H1 (cell line): ENCODE measurements at regions not wholly inside any gene's neighbourhood (a gene's known extent, or its start where the extent isn't known, plus 50 kb on each side); places are given as distances from the start of the nearest gene placed in this dataset.

Experiments
- CTCF ChIA-PET: fragments of 300-600 bp; sonication (Branson Sonifier 250); formaldehyde crosslinking; loops from one replicate; lab custom pipeline; 2021; ENCODE audit not compliant: partially characterized antibody; lab: Charles Lee
- POLR2A ChIA-PET: fragments of 300-600 bp; sonication (Branson Sonifier 250); formaldehyde crosslinking; loops from one replicate; lab custom pipeline; 2021; ENCODE audit warnings: inconsistent platforms; ENCODE audit not compliant: partially characterized antibody; lab: Charles Lee
- DNase-seq, 2 experiments: peaks; one replicate each; pipeline versions ENCODE4 v3.0.0 to v3.0.0-alpha.2; 2010 to 2022; ENCODE audit warnings: low spot score in 2 of 2, low read depth in 1 of 2, mixed read lengths in 1 of 2
- FAIRE-seq: peaks from 2 replicates; lab custom pipeline; 2011; peaks lifted over from hg19 to GRCh38; lab: Jason Lieb, UNC
- H2AFZ ChIP-seq: 2 replicates; pipeline ENCODE4 v1.8.1; 2012; ENCODE audit warnings: low read length, inconsistent platforms
- H2AK5ac ChIP-seq: 2 replicates; pipeline ENCODE4 v1.6.1; 2013; ENCODE audit warnings: low read depth, low read length
- H2BK120ac ChIP-seq: replicated peaks from 2 replicates; pipeline ENCODE3; 2013; ENCODE audit warnings: low read depth, low read length, inconsistent platforms
- H2BK12ac ChIP-seq: 2 replicates; pipeline ENCODE4 v1.6.1; 2013; ENCODE audit warnings: low read depth, low read length
- H2BK15ac ChIP-seq: 2 replicates; pipeline ENCODE4 v1.6.1; 2013; ENCODE audit warnings: low read length
- H2BK20ac ChIP-seq: 2 replicates; pipeline ENCODE4 v1.6.1; 2013; ENCODE audit warnings: low read length
- H2BK5ac ChIP-seq: 2 replicates; pipeline ENCODE4 v1.6.1; 2013; ENCODE audit warnings: low read depth, low read length
- H3K14ac ChIP-seq: 2 replicates; pipeline ENCODE4 v1.6.1; 2013; ENCODE audit warnings: inconsistent platforms; ENCODE audit not compliant: insufficient read length
- H3K18ac ChIP-seq: 2 replicates; pipeline ENCODE4 v1.6.1; 2013; ENCODE audit warnings: low read length; ENCODE audit errors: extremely low read depth
- H3K23ac ChIP-seq: 2 replicates; pipeline ENCODE4 v1.6.1; 2013; ENCODE audit warnings: inconsistent platforms; ENCODE audit not compliant: insufficient read length
- H3K23me2 ChIP-seq: 2 replicates; pipeline ENCODE4 v1.6.1; 2013; ENCODE audit warnings: low read depth, low read length
- H3K27ac ChIP-seq: 2 replicates; pipeline ENCODE4 v1.6.1; 2011; ENCODE audit warnings: low read depth, low read length, inconsistent platforms
- H3K27me3 ChIP-seq, 4 experiments: replicated peaks in 1 of 4; 1 replicate in 1 of 4; 2 replicates in 3 of 4; pipeline versions ENCODE4 v1.6.1 to v1.8.1; 2011 to 2013; ENCODE audit warnings: low read length in 3 of 4, mild to moderate bottlenecking in 3 of 4, inconsistent platforms in 2 of 4, mixed read lengths in 2 of 4, moderate library complexity in 1 of 4; ENCODE audit not compliant: control insufficient read depth in 3 of 4, insufficient read depth in 3 of 4; ENCODE audit errors: extremely low read depth in 1 of 4
- H3K36me3 ChIP-seq, 4 experiments: 2 replicates each; pipeline versions ENCODE4 v1.6.1 to v1.8.1; 2011 to 2013; ENCODE audit warnings: mild to moderate bottlenecking in 4 of 4, low read length in 3 of 4, moderate library complexity in 2 of 4, control low read depth in 1 of 4, inconsistent platforms in 1 of 4; ENCODE audit not compliant: insufficient read depth in 4 of 4, control insufficient read depth in 2 of 4
- H3K4ac ChIP-seq: replicated peaks from 2 replicates; pipeline ENCODE3; 2013; ENCODE audit warnings: low read length, low read depth, mixed read lengths, inconsistent platforms; ENCODE audit not compliant: insufficient read length
- H3K4me1 ChIP-seq, 4 experiments: replicated peaks in 1 of 4; 1 replicate in 1 of 4; 2 replicates in 3 of 4; pipeline versions ENCODE4 v1.6.1 to v1.8.1; 2011 to 2013; ENCODE audit warnings: low read length in 3 of 4, inconsistent platforms in 2 of 4, mixed read lengths in 1 of 4; ENCODE audit not compliant: insufficient read depth in 4 of 4, control insufficient read depth in 3 of 4
- H3K4me2 ChIP-seq, 2 experiments: 2 replicates each; pipeline versions ENCODE4 v1.6.1 to v1.8.1; 2011 to 2013; ENCODE audit warnings: low read depth in 2 of 2, low read length in 2 of 2, control low read depth in 1 of 2, inconsistent platforms in 1 of 2, mild to moderate bottlenecking in 1 of 2; ENCODE audit not compliant: insufficient read depth in 1 of 2
- H3K4me3 ChIP-seq, 4 experiments: fragments of 200-600, 300-600 bp in 1 of 4; sonication (generic), shearing (Covaris generic), sonication (Bioruptor Twin) in 1 of 4; 2 replicates each; pipeline versions ENCODE4 v1.5.1 to v1.8.1; 2011 to 2016; ENCODE audit warnings: low read length in 4 of 4, low read depth in 3 of 4, control low read depth in 2 of 4, inconsistent platforms in 2 of 4, mild to moderate bottlenecking in 2 of 4, mixed read lengths in 1 of 4, moderate library complexity in 1 of 4; ENCODE audit not compliant: insufficient read depth in 2 of 4; ENCODE audit errors: extremely low read depth in 1 of 4
- H3K56ac ChIP-seq: replicated peaks from 2 replicates; pipeline ENCODE3; 2013; ENCODE audit warnings: low read depth, mild to moderate bottlenecking, mixed read lengths, low read length, inconsistent platforms; ENCODE audit not compliant: insufficient read length
- H3K79me1 ChIP-seq: 2 replicates; pipeline ENCODE4 v1.6.1; 2013; ENCODE audit warnings: low read depth, low read length, control low read depth
- H3K79me2 ChIP-seq, 2 experiments: 2 replicates each; pipeline versions ENCODE4 v1.6.1 to v1.8.1; 2012 to 2013; ENCODE audit warnings: low read length in 2 of 2, mild to moderate bottlenecking in 2 of 2, inconsistent platforms in 1 of 2; ENCODE audit not compliant: insufficient read depth in 2 of 2, control insufficient read depth in 1 of 2
- H3K9ac ChIP-seq, 4 experiments: replicated peaks in 1 of 4; 1 replicate in 1 of 4; 2 replicates in 3 of 4; pipeline versions ENCODE4 v1.6.1 to v1.8.1; 2011 to 2013; ENCODE audit warnings: low read depth in 3 of 4, low read length in 3 of 4, control low read depth in 2 of 4, mild to moderate bottlenecking in 2 of 4, moderate library complexity in 2 of 4, inconsistent platforms in 1 of 4; ENCODE audit errors: extremely low read depth in 1 of 4
- H3K9me3 ChIP-seq, 2 experiments: 2 replicates each; pipeline versions ENCODE4 v1.6.1 to v1.8.1; 2012 to 2013; ENCODE audit warnings: mild to moderate bottlenecking in 2 of 2, moderate library complexity in 2 of 2, control low read depth in 1 of 2, inconsistent platforms in 1 of 2, low read depth in 1 of 2, low read length in 1 of 2, mixed read lengths in 1 of 2; ENCODE audit not compliant: insufficient read depth in 2 of 2
- H4K20me1 ChIP-seq, 2 experiments: replicated peaks in 1 of 2; 2 replicates each; pipeline versions ENCODE3 to v1.8.1; 2011 to 2013; ENCODE audit warnings: inconsistent platforms in 2 of 2, low read length in 2 of 2, mild to moderate bottlenecking in 1 of 2; ENCODE audit not compliant: insufficient read depth in 2 of 2, control insufficient read depth in 1 of 2
- H4K5ac ChIP-seq: 2 replicates; pipeline ENCODE4 v1.6.1; 2013; ENCODE audit warnings: low read length, low read depth, mixed read lengths, inconsistent platforms; ENCODE audit not compliant: insufficient read length
- H4K8ac ChIP-seq: 2 replicates; pipeline ENCODE4 v1.8.0; 2013; ENCODE audit warnings: mild to moderate bottlenecking, moderate library complexity, low read length, inconsistent platforms; ENCODE audit not compliant: insufficient read depth; ENCODE audit errors: extremely low read depth
- H4K91ac ChIP-seq: replicated peaks from 2 replicates; pipeline ENCODE3; 2013; ENCODE audit warnings: low read length, mixed read lengths, inconsistent platforms; ENCODE audit not compliant: insufficient read length
- BCL11A ChIP-seq, 2 experiments: IDR thresholded peaks; one replicate each; pipeline ENCODE4 v1.6.1; 2011; ENCODE audit warnings: low read depth in 2 of 2, low read length in 2 of 2, mild to moderate bottlenecking in 2 of 2
- GABPA ChIP-seq: IDR thresholded peaks from 2 replicates; pipeline ENCODE4 v1.6.1; 2011; ENCODE audit warnings: mild to moderate bottlenecking, low read length, moderate library complexity, borderline replicate concordance; ENCODE audit not compliant: insufficient read depth
- JUND ChIP-seq: IDR thresholded peaks from 2 replicates; pipeline ENCODE4 v1.6.1; 2011; ENCODE audit warnings: mild to moderate bottlenecking, improper control_type of control experiment, low read length
- KDM4A ChIP-seq: IDR thresholded peaks from one replicate; pipeline ENCODE4 v1.7.1; 2012; ENCODE audit warnings: low read depth, mild to moderate bottlenecking, moderate library complexity, low read length, inconsistent platforms; ENCODE audit not compliant: severe bottlenecking
- MAX ChIP-seq: IDR thresholded peaks from 2 replicates; pipeline ENCODE4 v1.6.1; 2012; ENCODE audit warnings: inconsistent platforms
- NANOG ChIP-seq: IDR thresholded peaks from 2 replicates; pipeline ENCODE4 v1.6.1; 2011; ENCODE audit warnings: low read length, low read depth, mild to moderate bottlenecking, inconsistent platforms; ENCODE audit not compliant: insufficient read depth, poor library complexity, severe bottlenecking
- NRF1 ChIP-seq: IDR thresholded peaks from 2 replicates; pipeline ENCODE4 v1.6.1; 2011; ENCODE audit warnings: mild to moderate bottlenecking, low read depth, low read length, improper control_type of control experiment
- RNF2 ChIP-seq: fragments of 200-900, 300-1000 bp; sonication (generic); IDR thresholded peaks from 2 replicates; pipeline ENCODE4 v1.7.1; 2016; ENCODE audit warnings: borderline replicate concordance, low read depth, mild to moderate bottlenecking, antibody characterized with exemption, low read length; ENCODE audit not compliant: poor library complexity, severe bottlenecking; ENCODE audit errors: missing control alignments
- SP4 ChIP-seq: IDR thresholded peaks from 2 replicates; pipeline ENCODE4 v1.6.1; 2012; ENCODE audit warnings: low read length, inconsistent platforms
- SUZ12 ChIP-seq: fragments of 200-600 bp; sonication (generic); IDR thresholded peaks from 2 replicates; pipeline ENCODE4 v1.6.1; 2012; ENCODE audit warnings: mild to moderate bottlenecking, inconsistent platforms, low read length, moderate library complexity, mixed read lengths
- TAF7 ChIP-seq: optimal IDR thresholded peaks from 2 replicates; pipeline ENCODE3; 2011; ENCODE audit warnings: low read depth, mild to moderate bottlenecking, inconsistent platforms, low read length, moderate library complexity, borderline replicate concordance
- YY1 ChIP-seq: IDR thresholded peaks from 2 replicates; pipeline ENCODE4 v1.6.1; 2011; ENCODE audit warnings: low read depth, mild to moderate bottlenecking, low read length
- WGBS, 2 experiments: shearing (Covaris generic) in 1 of 2; methylation state at CpG; one replicate each; pipeline versions ENCODE4 v1.1.6 to v1.1.7; 2013 to 2015; ENCODE audit warnings: low lambda C conversion rate in 2 of 2, mixed read lengths in 2 of 2, inconsistent platforms in 1 of 2, low coverage in 1 of 2, missing lambda C conversion rate in 1 of 2; ENCODE audit not compliant: insufficient replicate concordance in 2 of 2, insufficient coverage in 1 of 2, insufficient read length in 1 of 2; ENCODE audit errors: extremely low coverage in 1 of 2, missing lambda C conversion rate in 1 of 2; 5-methylcytosine and 5-hydroxymethylcytosine counted together

DNA sequence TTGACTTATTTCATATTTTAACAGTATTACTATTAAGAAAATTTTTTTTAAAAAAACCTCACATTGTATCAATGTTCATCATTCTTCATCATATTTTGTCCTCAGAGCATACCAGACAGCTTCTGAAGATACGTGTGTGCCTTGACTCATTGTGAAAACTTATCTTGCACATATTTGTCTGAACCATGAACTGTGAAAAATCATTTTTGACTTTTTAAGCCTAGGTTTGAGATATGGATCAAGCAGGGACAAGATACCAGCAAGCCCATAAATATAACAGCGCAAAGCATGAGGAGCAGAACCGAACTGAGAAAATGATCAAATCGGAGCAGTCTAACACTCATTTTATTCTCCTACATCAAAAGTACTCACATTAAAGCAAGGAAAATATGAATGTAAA is 506.0 kb downstream of the BRINP3 start:
- CTCF ChIA-PET = interaction anchor here (1.0 kb wide), 1 partner anchor 10 kb away, joined by 3 read pairs; no protein-coding TSS in a partner anchor
- no peak for FAIRE-seq
- no peak overlapping the region for H2AFZ ChIP-seq
- TF ChIP-seq JUND = no peak
- TF ChIP-seq BCL11A (IDR thresholded peaks at IDR 0.05; ENCODE audit: low read depth in 2 of 2, low read length in 2 of 2) = no peak
- TF ChIP-seq NANOG = no peak
- no peak for TF ChIP-seq RNF2
- no peak for TF ChIP-seq KDM4A
- no peak for TF ChIP-seq NRF1
- TF ChIP-seq SP4 = no peak
- TF ChIP-seq MAX = no peak
- TF ChIP-seq TAF7 = no peak
- TF ChIP-seq YY1 = no peak
- no peak for TF ChIP-seq SUZ12
- TF ChIP-seq GABPA = no peak

More for the DNA sequence above, 506.0 kb downstream of the BRINP3 start:
- H4K5ac ChIP-seq = no peak overlapping the region
- no peak for DNase-seq
- H3K23me2 ChIP-seq = no peaks in the 10 kb centered on the region
- no peak overlapping the region for H3K18ac ChIP-seq
- H3K36me3 ChIP-seq = no peaks in the 10 kb centered on the region
- H3K9me3 ChIP-seq = no peaks in the 10 kb centered on the region
- no peaks in the 10 kb centered on the region for H4K20me1 ChIP-seq
- no peak overlapping the region for H4K91ac ChIP-seq
- no peaks in the 10 kb centered on the region for H3K27me3 ChIP-seq
- H3K4me1 ChIP-seq = peaks cover 0 to 3% (median 2%) of the 10 kb centered on the region in 4 experiments; a peak in 1 of 7 replicates
- H2BK12ac ChIP-seq = no peak overlapping the region
- no peak overlapping the region for H3K4ac ChIP-seq
- H2BK20ac ChIP-seq = no peak overlapping the region
- no peak overlapping the region for H3K14ac ChIP-seq
- no peak overlapping the region for H3K23ac ChIP-seq
- H2BK120ac ChIP-seq = no peak overlapping the region
- H4K8ac ChIP-seq = no peak overlapping the region
- no peak overlapping the region for H3K4me2 ChIP-seq
- no peak overlapping the region for H2BK5ac ChIP-seq
- WGBS, 2 experiments = 93% methylated on average over 4 of the region's 4 CpGs; no CpG with 5 or more reads in 1 of the 2 experiments
- H3K27ac ChIP-seq = no peak overlapping the region
- no peak overlapping the region for H3K4me3 ChIP-seq
- no peak overlapping the region for H2AK5ac ChIP-seq
- H3K79me1 ChIP-seq = no peaks in the 10 kb centered on the region
- POLR2A ChIA-PET = no interaction called here
- H3K79me2 ChIP-seq = no peaks in the 10 kb centered on the region
- no peak overlapping the region for H3K56ac ChIP-seq
- no peak overlapping the region for H3K9ac ChIP-seq
- H2BK15ac ChIP-seq = no peak overlapping the region
